OCI-LY3 (cell line): ENCODE measurements at regions not wholly inside any gene's neighbourhood (a gene's known extent, or its start where the extent isn't known, plus 50 kb on each side); places are given as distances from the start of the nearest gene placed in this dataset.

Experiments
- CTCF ChIP-seq: fragments of 200-600, 300-600 bp; sonication (generic); IDR thresholded peaks from 2 replicates; pipeline ENCODE4 v1.5.1; 2014; ENCODE audit warnings: antibody characterized with exemption, low read length, low read depth
- EZH2phosphoT487 ChIP-seq: fragments of 200-600 bp; shearing (Covaris generic); IDR thresholded peaks from 2 replicates; pipeline ENCODE4 v1.6.1; 2018; ENCODE audit warnings: antibody characterized with exemption, mixed run types, low read depth

GRCh38 chr1:224052772-224053171, 61.1 kb upstream of the FBXO28 start:
- TF ChIP-seq CTCF, result no peak
- no peak for TF ChIP-seq EZH2phosphoT487
